Tibial nerve (tissue), 4 donors: ENCODE measurements at regions not wholly inside any gene's neighbourhood (a gene's known extent, or its start where the extent isn't known, plus 50 kb on each side); places are given as distances from the start of the nearest gene placed in this dataset.

Experiments used
- DNase-seq, 2 donors: peaks; one replicate each; pipeline ENCODE4 v3.0.0-alpha.2; 2019; ENCODE audit warnings: low spot score in 2 of 2
- H3K27ac ChIP-seq, 4 donors: fragments of 200-600 bp; sonication (generic) in 3 of 4; one replicate each; pipeline ENCODE4 v1.5.1; 2017 to 2019; ENCODE audit warnings: mild to moderate bottlenecking in 1 of 4
- H3K27me3 ChIP-seq, 2 donors: fragments of 200-600 bp; sonication (generic) in 1 of 2; one replicate each; pipeline versions ENCODE4 v1.5.1 to v1.6.0; 2017 to 2019
- H3K36me3 ChIP-seq, 3 donors: fragments of 200-600 bp; sonication (generic); one replicate each; pipeline ENCODE4 v1.5.1; 2018 to 2019
- H3K4me1 ChIP-seq, 4 donors: fragments of 200-600 bp; sonication (generic) in 3 of 4; one replicate each; pipeline ENCODE4 v1.5.1; 2017 to 2019
- H3K4me3 ChIP-seq, 4 donors: fragments of 200-600 bp; sonication (generic) in 3 of 4; one replicate each; pipeline ENCODE4 v1.5.1; 2017 to 2019; ENCODE audit warnings: mild to moderate bottlenecking in 1 of 4, moderate library complexity in 1 of 4
- H3K9me3 ChIP-seq, 4 donors: fragments of 200-600 bp; sonication (generic) in 3 of 4; one replicate each; pipeline ENCODE4 v1.5.1; 2017 to 2019
- EP300 ChIP-seq, 2 donors: sonication (generic); formaldehyde crosslinking; IDR thresholded peaks; one replicate each; pipeline ENCODE4 v1.6.1; 2017; ENCODE audit warnings: antibody characterized with exemption in 2 of 2, mild to moderate bottlenecking in 1 of 2
- POLR2A ChIP-seq, 2 donors: fragments of 450-650 bp; IDR thresholded peaks; one replicate each; pipeline ENCODE4 v1.6.1; 2017; ENCODE audit warnings: antibody characterized with exemption in 2 of 2, mild to moderate bottlenecking in 2 of 2, moderate library complexity in 2 of 2
- WGBS, 2 donors: methylation state at CpG; one replicate each; pipeline ENCODE4 v1.1.5; 2018; 5-methylcytosine and 5-hydroxymethylcytosine counted together
- TF ChIP-seq, protein P1 (sequence below), 5 experiments: fragments of 200-600 bp in 3 of 5; fragments of 450-650 bp in 2 of 5; sonication (generic) in 3 of 5; IDR thresholded peaks; one replicate each; pipeline ENCODE4 v1.5.1; 2016 to 2019; ENCODE audit warnings: antibody characterized with exemption in 5 of 5, mild to moderate bottlenecking in 3 of 5, moderate library complexity in 2 of 5

DNA sequence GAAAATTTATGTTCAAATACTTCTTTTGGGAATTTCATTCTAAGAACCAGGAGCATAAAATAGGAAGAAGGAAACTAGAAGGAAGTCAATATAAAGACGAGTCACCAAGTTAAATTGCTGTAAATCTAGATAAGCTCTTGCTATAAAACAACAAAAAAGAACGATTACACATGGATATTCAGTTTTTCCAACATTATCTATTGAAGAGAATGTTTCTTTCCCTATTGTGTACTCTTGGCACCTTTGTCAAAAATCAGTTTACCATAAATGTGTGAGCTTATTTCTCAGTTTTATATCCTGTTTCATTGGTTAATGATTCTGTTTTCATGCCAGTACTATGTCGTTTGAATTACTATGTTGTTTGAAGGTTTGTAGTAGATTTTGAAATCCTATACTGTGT lies 536.3 kb upstream of the MKI67 start:
- H3K4me3 ChIP-seq = no peak overlapping the region
- no peaks in the 10 kb centered on the region for H3K36me3 ChIP-seq
- TF ChIP-seq EP300 (IDR thresholded peaks at IDR 0.05) (no peak), POLR2A (IDR thresholded peaks at IDR 0.05) (no peak)
- TF ChIP-seq, protein P1, sequence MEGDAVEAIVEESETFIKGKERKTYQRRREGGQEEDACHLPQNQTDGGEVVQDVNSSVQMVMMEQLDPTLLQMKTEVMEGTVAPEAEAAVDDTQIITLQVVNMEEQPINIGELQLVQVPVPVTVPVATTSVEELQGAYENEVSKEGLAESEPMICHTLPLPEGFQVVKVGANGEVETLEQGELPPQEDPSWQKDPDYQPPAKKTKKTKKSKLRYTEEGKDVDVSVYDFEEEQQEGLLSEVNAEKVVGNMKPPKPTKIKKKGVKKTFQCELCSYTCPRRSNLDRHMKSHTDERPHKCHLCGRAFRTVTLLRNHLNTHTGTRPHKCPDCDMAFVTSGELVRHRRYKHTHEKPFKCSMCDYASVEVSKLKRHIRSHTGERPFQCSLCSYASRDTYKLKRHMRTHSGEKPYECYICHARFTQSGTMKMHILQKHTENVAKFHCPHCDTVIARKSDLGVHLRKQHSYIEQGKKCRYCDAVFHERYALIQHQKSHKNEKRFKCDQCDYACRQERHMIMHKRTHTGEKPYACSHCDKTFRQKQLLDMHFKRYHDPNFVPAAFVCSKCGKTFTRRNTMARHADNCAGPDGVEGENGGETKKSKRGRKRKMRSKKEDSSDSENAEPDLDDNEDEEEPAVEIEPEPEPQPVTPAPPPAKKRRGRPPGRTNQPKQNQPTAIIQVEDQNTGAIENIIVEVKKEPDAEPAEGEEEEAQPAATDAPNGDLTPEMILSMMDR (IDR thresholded peaks at IDR 0.05) = no peak
- DNase-seq = no peak
- WGBS, 2 donors = 64 to 76% methylated on average over 3 of the region's 3 CpGs
- peaks cover 0 to 10% (median 0%) of the 10 kb centered on the region in 4 donors for H3K9me3 ChIP-seq
- no peaks in the 10 kb centered on the region for H3K27me3 ChIP-seq
- no peaks in the 10 kb centered on the region for H3K4me1 ChIP-seq
- H3K27ac ChIP-seq = no peak overlapping the region

DNA sequence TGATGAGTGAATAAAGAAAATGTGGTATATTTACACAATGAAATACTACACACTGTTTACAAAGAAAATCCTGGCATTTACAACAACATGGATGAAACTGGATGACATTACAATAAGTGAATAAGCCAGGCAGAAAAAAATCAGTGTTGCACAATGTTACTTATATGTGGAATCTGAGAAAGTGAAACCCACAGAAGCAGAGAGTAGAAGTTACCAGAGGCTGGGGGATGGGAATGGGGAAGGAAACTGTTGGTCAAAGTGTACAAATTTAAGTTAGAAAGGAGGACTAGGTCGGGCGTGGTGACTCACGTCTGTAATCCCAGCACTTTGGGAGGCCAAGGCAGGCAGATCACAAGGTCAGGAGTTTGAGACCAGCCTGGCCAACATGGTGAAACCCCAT lies 538.5 kb upstream of the MKI67 start:
- peaks cover 0 to 10% (median 0%) of the 10 kb centered on the region in 4 donors for H3K9me3 ChIP-seq
- no peaks in the 10 kb centered on the region for H3K36me3 ChIP-seq
- no peak for DNase-seq
- H3K27me3 ChIP-seq = no peaks in the 10 kb centered on the region
- H3K4me3 ChIP-seq = no peak overlapping the region
- WGBS, 2 donors = 75 to 78% methylated on average over 3 of the region's 3 CpGs
- no peaks in the 10 kb centered on the region for H3K4me1 ChIP-seq
- H3K27ac ChIP-seq = no peak overlapping the region
- TF ChIP-seq POLR2A (IDR thresholded peaks at IDR 0.05) = no peak
- TF ChIP-seq, protein P1 (IDR thresholded peaks at IDR 0.05) = no peak
- TF ChIP-seq EP300 (IDR thresholded peaks at IDR 0.05) = no peak

DNA sequence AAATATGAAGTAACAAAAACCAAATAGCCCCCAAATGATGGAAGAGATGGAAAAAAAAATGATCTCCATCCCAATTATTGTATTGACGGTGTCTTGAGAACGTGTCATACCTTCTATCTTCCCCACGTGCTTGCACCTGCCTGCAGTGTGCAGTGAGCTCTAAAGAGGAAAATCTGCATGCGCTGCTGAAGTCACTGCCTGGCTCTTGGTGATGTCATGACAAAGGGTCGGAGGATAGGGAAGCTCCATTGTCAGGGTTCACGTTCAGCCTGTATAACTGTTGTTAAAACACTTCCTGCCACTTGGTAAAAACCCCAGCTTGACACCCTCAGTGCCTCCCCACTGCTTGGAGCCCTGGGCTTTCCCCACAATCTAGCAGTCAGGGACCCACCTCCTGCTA lies 549.2 kb upstream of the MKI67 start:
- no peak overlapping the region for H3K4me3 ChIP-seq
- 74 to 77% methylated on average over 6 of the region's 6 CpGs for WGBS, 2 donors
- no peak overlapping the region for H3K27ac ChIP-seq

DNA sequence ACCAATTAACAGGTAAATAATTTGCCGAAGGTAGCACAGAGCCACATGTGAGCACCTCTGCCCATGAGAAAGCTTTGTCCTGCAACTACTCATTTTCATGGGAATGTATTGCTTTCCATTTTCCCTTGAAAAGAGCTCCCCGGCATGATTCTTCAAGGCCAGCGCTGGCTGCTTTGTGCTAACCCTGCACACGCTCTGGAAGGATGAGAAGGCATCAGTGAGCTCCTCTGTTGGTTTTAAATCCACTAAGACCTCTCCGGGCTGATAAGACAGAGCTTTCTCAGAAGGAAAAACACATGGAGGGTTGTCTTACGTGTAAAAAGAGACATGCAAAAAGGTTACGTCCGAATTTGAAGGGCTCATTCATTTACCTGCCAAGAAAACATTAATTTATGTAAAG lies 553.9 kb upstream of the MKI67 start:
- WGBS, 2 donors = 66 to 80% methylated on average over 8 of the region's 8 CpGs
- H3K27me3 ChIP-seq = no peaks in the 10 kb centered on the region
- DNase-seq = no peak
- no peak overlapping the region for H3K27ac ChIP-seq
- H3K4me1 ChIP-seq = no peaks in the 10 kb centered on the region
- no peaks in the 10 kb centered on the region for H3K36me3 ChIP-seq
- TF ChIP-seq EP300 (IDR thresholded peaks at IDR 0.05) (no peak), POLR2A (IDR thresholded peaks at IDR 0.05) (no peak)
- TF ChIP-seq, protein P1 (IDR thresholded peaks at IDR 0.05) = no peak
- no peak overlapping the region for H3K4me3 ChIP-seq
- no peaks in the 10 kb centered on the region for H3K9me3 ChIP-seq

More for the DNA sequence above, 549.2 kb upstream of the MKI67 start:
- Histone ChIP-seq H3K9me3 (no peaks in the 10 kb centered on the region), H3K36me3 (no peaks in the 10 kb centered on the region), H3K4me1 (no peaks in the 10 kb centered on the region), H3K27me3 (no peaks in the 10 kb centered on the region)
- no peak for DNase-seq
- TF ChIP-seq, protein P1 (IDR thresholded peaks at IDR 0.05) = no peak
- no peak for TF ChIP-seq EP300 (IDR thresholded peaks at IDR 0.05)
- no peak for TF ChIP-seq POLR2A (IDR thresholded peaks at IDR 0.05)

GRCh38 chr10:128684215-128684614 lies 558.0 kb upstream of the MKI67 start:
- no peaks in the 10 kb centered on the region for H3K4me1 ChIP-seq
- no peaks in the 10 kb centered on the region for H3K27me3 ChIP-seq
- no peak overlapping the region for H3K4me3 ChIP-seq
- H3K36me3 ChIP-seq = no peaks in the 10 kb centered on the region
- no peak for DNase-seq
- 72 to 79% methylated on average over 5 of the region's 5 CpGs for WGBS, 2 donors
- H3K9me3 ChIP-seq = no peaks in the 10 kb centered on the region
- no peak for TF ChIP-seq POLR2A (IDR thresholded peaks at IDR 0.05)
- TF ChIP-seq, protein P1 (IDR thresholded peaks at IDR 0.05) = no peak
- no peak for TF ChIP-seq EP300 (IDR thresholded peaks at IDR 0.05)
- H3K27ac ChIP-seq = no peak overlapping the region
